NCI-H748 (cell line): ENCODE measurements at regions not wholly inside any gene's neighbourhood (a gene's known extent, or its start where the extent isn't known, plus 50 kb on each side); places are given as distances from the start of the nearest gene placed in this dataset.

ENCODE experiments used
- DNase-seq: peaks from one replicate; lab custom pipeline; 2025; ENCODE audit not compliant: unreplicated experiment; lab: John Stamatoyannopoulos, UW

- DNase-seq = no peak
Observed at GRCh38 chr18:3357516-3357915, 92.5 kb upstream of the TGIF1 start.

- no peak for DNase-seq
Observed at GRCh38 chr18:3358310-3358709, 91.7 kb upstream of the TGIF1 start.

- no peak for DNase-seq
Observed at GRCh38 chr18:3360211-3360610, 89.8 kb upstream of the TGIF1 start.

- DNase-seq = no peak
Observed at GRCh38 chr18:3367491-3368091, 82.4 kb upstream of the TGIF1 start.

GRCh38 chr18:3368193-3368592, 81.8 kb upstream of the TGIF1 start:
- no peak for DNase-seq

GRCh38 chr18:3379685-3380084, 70.3 kb upstream of the TGIF1 start:
- DNase-seq = no peak

GRCh38 chr18:3380384-3380961, 69.5 kb upstream of the TGIF1 start:
- DNase-seq = peak; percentile 38

GRCh38 chr18:3383381-3383915, 66.5 kb upstream of the TGIF1 start:
- peak; percentile 91 for DNase-seq

- no peak for DNase-seq
Observed at GRCh38 chr18:3384664-3385563, 65.1 kb upstream of the TGIF1 start.

GRCh38 chr18:3388323-3388722, 61.6 kb upstream of the TGIF1 start:
- no peak for DNase-seq

- no peak for DNase-seq
Observed at GRCh38 chr18:3388980-3389379, 61.0 kb upstream of the TGIF1 start.

GRCh38 chr18:3389977-3390376, 60.0 kb upstream of the TGIF1 start:
- no peak for DNase-seq

GRCh38 chr18:3391704-3392466, 58.1 kb upstream of the TGIF1 start:
- DNase-seq = no peak

- DNase-seq = no peak
Observed at GRCh38 chr18:3392467-3392855, 57.5 kb upstream of the TGIF1 start.

GRCh38 chr18:3394648-3395047, 55.3 kb upstream of the TGIF1 start:
- DNase-seq = no peak

GRCh38 chr18:3395466-3395865, 54.5 kb upstream of the TGIF1 start:
- no peak for DNase-seq

- peak; percentile 12 for DNase-seq
Observed at GRCh38 chr18:3397031-3397750, 52.8 kb upstream of the TGIF1 start.

- no peak for DNase-seq
Observed at GRCh38 chr18:3397786-3398185, 52.2 kb upstream of the TGIF1 start.
